HG03469 (cell line): ENCODE measurements at regions not wholly inside any gene's neighbourhood (a gene's known extent, or its start where the extent isn't known, plus 50 kb on each side); places are given as distances from the start of the nearest gene placed in this dataset.

ENCODE experiments used
- ATAC-seq: cut with Tn5 transposase; IDR thresholded peaks from one replicate; pipeline ENCODE4 v1.9.1; 2021; ENCODE audit warnings: mild to moderate bottlenecking, moderate library complexity, moderate number of reproducible peaks; ENCODE audit not compliant: unreplicated experiment

DNA sequence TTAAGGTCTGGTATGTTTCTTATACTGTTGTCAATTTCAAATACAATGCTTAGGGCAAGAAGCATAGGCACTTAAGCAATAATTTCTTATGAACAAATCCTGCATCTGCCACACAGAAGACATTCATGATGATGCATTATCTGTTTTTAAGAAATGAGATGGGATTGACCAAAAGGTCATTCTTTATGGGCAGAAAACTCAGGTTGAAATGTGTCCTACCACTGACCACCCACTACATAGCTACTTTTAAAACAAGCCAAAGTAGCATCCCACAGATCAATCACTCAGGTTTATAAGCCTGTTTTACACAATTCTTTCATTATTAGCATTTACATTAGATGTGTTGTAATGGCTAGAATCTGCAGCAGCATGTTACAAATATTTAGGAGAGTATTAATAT is 617.8 kb downstream of the PCDH7 start:
- ATAC-seq = no peak

DNA sequence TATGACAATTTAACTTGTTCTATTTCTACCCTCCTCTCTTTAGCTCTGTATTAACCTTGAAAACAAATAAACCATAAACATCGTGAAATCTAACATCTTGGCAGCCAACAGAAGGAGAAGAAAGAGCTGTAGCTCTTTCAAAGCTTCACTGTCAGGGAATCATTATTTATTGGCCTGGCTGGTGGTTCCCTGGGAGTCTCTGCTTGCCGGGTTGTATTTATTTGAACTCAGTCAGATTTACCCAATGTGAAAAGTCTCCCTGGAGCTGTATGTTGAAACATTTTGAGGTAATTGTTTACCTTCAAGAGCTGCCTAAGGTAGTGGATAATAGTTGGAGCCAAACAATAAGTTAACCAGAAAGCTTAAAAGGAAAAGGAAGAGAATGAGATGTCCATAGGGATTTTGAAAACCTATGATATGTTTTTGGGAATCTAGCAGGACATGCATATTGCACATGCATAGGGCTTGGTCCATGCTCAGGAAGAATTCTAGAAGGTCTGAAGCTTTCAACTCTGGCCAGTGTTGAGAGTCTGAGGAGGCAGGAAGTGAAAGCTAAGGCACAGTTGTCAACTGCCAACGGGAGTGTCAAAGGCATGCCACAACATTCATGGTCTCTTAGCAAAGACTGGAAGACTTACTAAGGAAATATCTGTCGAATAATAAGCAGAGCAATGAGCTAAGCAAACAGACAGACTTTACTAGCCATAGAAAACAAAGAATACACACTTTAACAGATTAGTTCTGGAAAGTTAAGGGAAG is 621.6 kb downstream of the PCDH7 start:
- ATAC-seq = no peak

DNA sequence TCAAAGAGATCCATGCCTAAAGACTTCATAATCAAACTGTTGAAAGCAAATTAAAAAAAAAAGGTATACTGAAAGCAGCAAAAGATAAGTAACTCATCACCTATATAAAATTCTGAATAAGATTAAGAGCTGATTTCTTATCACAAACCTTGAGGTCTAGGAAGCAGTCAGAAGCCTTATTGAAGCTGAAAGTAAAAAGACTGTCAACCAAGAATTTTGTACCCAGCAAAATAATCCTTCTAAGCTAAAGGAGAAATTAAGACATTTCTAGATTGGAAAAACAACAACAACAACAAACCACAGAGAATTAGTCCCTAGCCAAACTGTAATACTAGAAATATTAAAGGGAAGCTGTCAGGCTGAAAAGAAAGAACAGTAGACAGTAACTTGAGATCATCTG is 622.9 kb downstream of the PCDH7 start:
- ATAC-seq = no peak

DNA sequence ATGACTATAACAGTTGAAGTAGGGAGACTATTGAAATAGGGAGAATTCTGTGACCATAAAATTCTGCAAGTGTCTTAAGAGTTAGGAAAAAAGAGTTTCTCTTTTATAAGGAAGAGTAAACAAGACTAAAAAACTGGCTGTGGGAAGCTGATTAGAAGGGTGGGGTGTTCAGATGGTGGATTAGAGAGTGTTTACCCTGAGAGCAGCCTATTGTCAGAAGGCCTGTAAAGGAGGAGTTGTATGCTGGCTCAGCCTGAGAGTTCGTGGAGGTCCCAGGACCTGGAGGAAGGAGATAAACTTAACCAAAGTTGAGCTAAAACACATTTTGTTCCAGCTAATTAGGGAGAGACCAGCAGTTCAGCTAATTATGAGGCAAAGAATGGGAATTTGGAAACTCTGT is 629.7 kb downstream of the PCDH7 start:
- ATAC-seq = no peak

DNA sequence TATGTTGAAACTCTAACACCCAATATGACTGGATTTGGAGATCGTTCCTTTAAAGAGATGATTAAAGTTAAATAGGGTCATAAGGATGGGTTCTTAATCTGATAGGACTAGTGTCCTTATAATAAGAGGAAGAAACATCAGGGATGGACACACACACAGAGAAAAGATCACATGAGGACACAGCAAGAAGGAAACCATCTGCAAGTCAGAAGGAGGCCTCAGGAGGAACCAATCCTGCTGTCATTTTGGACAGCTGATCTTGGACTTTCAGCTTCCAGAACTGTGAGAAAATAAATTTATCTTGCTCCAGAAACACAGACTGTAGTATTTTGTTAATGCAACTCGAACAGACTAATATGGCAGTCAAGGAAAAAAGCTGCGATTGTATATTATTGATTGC is 631.5 kb downstream of the PCDH7 start:
- ATAC-seq = no peak

DNA sequence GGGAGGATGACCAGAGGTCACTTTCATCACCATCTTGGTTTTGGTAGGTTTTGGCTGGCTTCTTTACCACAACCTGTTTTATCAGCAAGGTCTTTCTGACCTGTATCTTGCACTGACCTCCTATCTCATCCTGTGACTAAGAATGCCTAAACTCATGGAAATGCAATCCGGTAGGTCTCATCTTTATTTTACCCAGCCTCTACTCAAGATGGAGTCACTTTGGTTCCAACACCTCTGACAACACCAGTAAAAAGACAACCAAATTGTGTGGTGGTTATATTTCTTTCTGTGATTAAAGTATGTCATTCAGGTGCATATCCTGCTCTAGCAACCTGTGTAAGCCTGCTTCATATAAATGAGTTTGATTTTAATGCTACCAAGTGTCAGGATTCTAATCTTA is 636.7 kb downstream of the PCDH7 start:
- no peak for ATAC-seq

DNA sequence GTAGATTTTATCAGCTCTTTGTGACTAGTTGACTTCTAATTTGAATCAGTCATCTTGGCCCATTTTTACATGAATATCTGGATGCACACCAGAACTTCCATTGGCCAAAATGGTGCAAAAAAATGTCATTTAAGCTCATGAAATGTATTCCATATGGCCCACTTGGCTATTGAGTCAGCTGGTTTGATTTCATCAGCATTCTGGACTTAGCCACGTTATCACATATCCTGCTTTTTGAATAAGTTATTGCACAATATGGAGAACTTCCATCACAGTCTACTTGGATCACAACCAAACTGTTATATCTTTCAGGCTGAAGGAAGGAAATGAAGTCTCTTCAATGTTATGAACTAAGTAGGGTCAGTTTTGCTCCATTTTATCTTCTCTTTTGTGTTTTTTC is 640.6 kb downstream of the PCDH7 start:
- no peak for ATAC-seq

DNA sequence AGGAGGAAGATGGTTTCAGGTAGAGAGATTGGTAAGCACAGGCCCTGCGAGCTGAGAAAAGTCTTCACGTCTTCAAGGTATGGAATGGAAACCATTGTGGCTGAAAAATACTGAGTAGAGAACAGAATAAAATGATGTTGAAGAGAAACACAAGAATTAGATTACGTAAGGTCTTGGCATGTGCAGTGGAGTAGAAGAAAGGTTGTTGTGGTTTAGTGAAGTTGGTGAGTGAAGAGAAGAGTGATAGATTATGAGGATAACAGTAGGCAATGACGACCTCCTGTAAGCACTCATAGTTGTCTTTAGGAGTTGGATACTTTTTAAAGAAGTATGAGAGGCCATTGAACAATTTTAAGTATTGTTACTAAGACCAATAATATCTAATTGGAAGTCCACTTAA is 642.6 kb downstream of the PCDH7 start:
- no peak for ATAC-seq

DNA sequence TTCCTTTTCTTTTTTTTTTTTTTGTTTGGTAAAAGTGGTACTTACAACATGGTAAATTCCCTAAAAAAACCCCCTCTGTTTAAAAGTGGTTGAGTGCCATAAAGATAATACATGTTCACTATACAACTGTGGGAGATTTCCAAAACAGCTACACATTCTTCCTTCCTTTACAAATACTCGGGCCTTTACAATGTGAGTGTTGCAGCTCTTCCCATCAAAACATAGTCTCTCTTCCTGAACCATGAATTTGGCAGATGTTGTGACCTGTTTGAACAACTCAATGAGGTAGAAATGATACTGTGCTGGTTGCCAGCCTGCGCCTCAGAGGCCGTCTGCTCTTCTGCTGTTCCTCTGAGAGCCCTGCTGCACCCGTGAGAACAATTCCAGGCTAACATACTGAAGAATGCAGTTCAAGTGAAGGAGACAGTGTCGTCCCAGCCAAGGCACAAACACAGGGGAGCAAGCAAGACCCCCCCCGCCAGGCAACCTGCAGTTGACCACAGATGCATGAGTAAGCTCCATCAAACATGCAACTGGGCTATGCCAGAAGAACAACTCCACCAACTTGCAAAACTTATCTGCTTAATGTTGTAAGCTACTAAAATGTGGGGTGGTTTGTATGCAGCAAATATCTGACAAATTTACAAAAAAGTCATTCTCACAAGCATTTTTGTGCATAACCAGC is 645.0 kb downstream of the PCDH7 start:
- ATAC-seq = no peak

DNA sequence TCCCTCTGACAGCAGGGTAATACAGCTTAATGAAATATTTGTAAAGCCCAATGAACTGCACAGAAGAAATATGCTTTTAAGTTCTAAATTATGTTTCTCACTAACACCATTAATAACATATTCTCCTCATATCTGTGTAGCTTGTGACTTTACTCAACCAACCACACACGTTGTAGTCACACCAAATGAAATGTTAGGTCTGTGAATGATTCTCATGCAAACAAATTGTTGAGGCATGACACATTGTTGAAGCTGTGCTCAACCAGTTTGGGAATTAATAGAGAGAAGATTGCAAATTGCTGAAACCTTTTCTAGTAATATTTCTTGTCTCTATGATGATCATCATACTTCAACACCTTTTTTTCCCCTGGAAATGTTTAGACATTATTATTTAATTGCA is 645.9 kb downstream of the PCDH7 start:
- ATAC-seq = no peak

DNA sequence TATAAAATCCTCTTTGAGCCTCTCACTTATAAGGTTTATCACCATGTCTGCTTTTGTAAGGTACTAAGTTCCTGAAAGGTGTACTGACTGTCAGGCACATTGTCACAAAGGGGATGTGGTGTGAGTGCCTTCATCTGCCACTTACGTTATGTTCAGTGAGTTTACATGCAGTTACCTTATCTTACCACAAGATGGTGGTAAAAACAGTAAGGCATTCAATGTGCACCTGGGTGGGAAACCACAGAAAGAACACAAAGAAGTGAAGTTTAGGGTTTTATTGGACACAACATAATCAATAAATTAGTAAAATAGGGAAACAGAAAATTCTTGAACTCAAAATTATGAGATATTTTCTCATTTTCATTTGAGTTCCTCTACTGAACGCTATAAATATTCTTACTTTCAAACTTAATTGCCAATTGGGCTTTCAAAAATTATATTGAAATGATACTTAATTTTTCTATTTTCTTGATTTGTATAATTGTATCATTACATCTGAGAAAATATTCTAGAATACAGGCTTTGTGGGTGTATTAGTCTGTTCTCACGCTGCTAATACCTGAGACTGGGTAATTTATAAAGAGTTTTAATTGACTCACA is 650.8 kb downstream of the PCDH7 start:
- ATAC-seq = peak; percentile 98

DNA sequence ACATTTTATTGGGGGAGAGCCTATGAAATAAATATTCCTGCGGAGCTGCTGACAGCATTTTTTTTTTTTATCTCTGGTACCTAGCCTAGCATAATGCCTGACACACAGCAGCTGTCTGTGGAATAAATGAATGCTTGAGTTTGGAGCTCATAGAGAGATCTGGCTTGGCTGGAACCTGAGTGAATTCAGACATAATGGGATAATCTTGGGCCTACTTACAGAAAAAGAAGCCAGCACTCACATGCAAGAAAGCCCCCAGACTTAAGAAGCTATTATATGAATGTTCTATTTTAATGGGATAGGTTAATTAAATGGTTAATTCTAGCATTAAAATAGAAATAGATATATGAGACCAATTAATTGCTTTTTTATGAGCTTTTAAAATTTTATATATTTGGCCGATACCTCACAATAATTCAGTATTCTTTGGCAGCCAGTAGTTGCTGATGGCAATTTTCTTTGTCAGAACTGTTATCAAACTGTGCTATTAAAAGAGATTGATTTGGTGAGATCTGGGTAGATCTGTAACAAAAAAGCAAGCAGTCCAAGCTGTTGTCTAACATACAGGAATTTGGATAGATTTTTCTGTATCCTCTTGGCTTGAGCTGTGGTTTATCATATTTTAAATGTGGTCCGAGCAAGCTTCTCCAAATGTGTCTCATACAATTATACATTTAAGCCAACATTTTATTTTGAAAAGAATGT is 654.2 kb downstream of the PCDH7 start:
- ATAC-seq = no peak

DNA sequence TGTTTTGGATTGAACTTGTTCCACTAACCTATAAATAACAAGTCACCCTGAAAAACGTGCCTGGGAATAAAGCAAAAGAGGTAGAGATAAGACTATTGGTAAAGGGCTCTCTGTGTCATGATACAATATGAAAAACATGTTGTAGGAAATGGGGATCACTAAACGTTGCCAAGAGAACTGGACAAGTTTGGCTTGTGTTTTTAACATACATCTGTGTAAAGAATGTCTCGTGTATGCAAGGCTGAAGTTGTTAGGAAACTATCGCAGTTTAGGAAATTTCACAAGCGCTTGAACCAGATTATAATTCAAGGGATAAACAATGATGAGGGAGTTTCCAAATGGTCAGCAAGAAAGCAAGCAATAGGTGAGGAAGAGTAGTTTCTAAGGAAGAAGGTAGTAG is 655.8 kb downstream of the PCDH7 start:
- ATAC-seq = no peak

DNA sequence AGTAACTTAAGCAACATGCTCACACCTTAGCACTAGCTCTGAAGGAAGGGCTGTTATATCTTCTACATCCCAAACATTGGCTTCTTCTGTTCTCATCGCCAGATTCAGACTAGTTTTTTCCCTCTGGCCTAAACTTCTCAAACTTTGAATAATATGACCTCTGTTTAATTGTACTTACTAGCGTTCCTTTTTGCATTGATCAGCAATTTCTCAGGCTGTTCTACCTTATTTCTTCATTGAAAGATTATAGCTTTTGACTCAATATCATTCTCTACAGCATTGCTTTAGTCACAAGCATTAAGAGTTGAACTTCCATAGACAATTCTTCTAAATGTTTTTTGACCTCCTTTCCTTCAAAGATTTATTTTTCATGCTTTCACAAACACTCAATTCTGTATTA is 659.2 kb downstream of the PCDH7 start:
- no peak for ATAC-seq

DNA sequence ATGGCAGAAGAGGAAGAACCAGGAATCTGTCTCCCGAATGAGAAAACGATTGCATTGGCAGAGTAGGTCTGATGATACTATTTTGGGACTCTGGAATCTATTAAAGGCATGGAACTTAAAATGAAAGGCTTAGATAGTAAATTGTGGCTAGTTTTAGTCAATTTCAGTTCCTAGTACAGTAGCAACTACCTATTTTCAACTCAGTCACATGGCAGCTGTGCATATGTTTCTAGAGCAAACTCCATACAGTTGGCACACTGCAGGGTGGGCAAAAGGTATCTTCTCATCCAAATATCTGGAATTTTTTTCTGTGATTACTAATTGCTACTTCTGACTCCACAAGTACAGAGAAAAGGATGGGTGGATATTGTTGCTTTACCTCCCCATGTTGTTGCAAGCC is 663.6 kb downstream of the PCDH7 start:
- no peak for ATAC-seq

DNA sequence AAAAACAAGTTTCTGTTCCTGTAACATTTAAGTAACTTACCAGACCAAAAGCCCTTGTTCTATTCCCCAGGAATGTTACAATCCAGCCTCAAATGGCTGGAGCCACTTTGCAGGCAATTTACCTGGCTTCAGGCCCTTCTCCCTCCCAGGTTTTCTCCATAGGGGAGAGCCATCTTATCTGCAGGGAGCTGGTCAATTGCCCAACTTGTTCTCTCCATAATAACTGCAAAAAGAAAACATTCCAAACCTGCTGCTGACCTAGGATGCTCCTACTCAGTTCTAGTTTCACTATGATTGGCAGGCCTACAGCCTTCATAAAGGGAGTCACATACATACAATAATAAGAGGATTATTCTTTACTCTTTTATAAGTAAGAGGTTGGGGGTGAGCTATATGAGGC is 670.7 kb downstream of the PCDH7 start:
- ATAC-seq = no peak

DNA sequence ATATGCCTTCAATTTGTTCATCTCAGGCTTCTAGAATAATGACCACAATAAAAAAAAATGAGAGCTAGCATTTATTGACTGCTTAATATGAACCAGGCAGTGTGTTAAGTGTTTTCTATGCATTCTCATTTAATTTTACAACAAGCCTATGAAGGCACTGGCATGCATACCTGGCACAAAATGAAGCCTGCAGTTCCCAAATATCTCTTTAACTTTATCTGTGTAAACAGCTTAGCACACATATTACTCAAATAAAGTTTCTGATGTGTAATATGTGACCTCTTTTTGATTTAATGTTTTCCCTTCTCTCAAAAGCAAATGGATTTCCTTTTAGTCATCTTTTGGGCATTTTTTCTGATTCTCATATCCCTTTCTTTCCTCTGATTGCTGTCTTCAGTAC is 671.8 kb downstream of the PCDH7 start:
- no peak for ATAC-seq

DNA sequence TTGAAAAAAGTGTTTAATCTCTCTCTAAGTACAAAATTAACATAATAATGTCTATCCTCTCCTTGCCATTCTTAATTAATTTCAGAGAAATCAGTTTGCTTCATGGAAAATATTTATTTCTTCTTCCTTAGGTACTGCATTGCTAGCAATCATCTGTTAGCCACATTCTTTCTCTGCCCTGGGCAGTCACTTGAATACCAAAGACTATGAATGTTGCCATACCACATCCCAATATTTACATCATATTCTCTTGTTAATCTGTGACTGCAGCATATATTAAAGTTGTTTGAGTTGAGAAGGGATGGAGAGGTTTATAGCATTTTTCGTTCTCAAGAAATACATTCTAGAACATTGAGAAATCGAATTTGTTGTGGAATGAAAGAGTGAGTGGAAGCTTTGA is 672.8 kb downstream of the PCDH7 start:
- no peak for ATAC-seq

DNA sequence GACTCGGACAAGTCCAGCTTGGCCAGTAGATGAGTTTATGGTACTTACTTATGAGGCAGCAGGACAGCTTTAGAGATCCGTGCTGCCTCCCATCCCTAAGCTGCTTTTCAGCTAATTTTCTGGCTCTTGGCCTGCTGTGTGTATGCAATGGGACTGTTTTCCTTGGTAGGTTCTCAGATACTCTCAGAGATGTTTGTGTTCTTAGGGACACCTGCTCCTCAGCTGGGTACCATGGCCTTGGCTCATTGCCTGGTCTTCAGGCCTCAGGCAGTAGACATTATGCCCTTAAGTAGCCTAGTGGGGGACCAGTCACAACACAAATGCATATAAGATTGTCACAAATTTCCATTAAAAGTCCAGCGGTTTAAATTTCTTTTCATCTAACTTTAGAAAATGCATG is 688.0 kb downstream of the PCDH7 start:
- no peak for ATAC-seq

DNA sequence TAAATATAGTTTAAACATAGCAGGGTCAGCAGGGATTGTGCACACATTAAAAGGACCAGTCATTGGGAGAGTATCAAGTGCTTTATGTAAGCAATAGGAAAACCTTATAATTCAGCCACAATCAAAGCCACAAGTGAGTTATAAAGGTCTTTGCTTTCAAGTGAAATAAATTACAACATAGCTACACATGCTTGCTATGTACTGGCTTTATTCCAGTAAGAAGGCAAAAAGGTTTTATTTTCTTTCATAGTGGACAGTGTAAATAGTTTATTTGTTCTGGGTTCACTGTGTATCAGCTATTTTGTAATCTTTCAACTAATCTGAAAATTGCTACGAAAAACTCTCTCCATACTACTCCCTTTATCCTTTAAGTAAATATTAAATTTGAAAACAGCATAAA is 691.4 kb downstream of the PCDH7 start:
- no peak for ATAC-seq

DNA sequence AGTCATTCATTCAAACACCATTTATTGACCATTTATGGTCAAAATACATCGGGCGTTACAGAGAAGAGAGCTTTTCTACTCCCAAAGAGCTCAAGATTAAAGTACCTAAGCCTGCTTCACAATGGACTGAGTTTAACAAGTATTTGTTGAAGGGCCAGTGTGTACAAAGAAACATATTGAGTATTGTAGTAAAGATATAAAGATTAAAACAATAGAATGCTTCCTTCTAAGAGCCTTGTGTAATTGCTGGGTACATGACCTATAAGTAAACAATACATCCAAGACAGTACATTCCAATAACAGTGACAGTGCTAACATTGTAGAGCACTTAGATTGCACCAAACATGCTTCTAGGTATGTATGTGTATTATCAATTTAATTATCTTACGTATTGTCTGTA is 695.5 kb downstream of the PCDH7 start:
- no peak for ATAC-seq

DNA sequence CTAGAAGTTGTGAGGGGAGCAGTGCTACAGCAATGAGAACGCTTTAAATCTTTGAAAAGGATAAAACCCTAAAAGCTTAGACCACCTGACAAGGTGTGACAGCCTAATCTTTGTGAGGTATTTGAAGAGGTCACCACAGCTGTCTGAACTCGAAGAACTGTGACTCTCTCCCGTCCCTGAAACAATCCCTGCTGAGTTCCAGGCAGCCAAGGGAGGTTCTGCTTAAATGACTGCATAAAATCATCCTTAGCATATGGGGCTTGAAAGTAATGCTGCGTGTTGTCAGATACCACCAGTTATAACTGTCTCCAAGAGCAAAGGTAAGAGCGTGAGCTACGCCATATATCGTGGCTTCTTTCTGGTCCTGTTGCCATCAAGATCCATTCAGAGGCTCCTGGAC is 696.3 kb downstream of the PCDH7 start:
- ATAC-seq = no peak
